Breast epithelium (tissue), 3 donors: ENCODE measurements at regions not wholly inside any gene's neighbourhood (a gene's known extent, or its start where the extent isn't known, plus 50 kb on each side); places are given as distances from the start of the nearest gene placed in this dataset.

ENCODE experiments used
- POLR2A ChIP-seq: fragments of 450-650 bp; IDR thresholded peaks from one replicate; pipeline ENCODE4 v1.6.1; 2016; ENCODE audit warnings: antibody characterized with exemption, mild to moderate bottlenecking, moderate library complexity
- TF ChIP-seq, protein P1 (sequence below), 3 donors: fragments of 450-650 bp; IDR thresholded peaks; one replicate each; pipeline ENCODE4 v1.5.1; 2016 to 2017; ENCODE audit warnings: antibody characterized with exemption in 3 of 3, mild to moderate bottlenecking in 3 of 3, moderate library complexity in 3 of 3

DNA sequence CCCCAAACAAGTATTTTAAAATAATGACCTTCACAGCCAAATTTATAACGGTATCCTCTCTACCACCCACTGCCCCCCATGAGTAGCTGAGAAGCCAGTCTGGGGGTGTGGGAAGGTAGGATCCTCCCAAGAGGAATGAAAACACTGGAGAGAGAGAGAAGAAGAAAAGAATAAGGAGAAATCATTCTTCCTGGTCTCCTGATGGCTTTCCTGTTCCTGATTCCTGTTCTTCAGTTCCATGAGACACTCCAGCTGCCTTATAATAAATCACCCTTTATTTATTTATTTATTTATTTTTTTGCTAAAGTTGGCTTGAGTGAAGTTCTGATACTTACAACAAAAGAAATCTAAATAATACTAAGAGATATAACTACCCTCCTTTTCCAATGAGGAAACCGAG, 56.4 kb upstream of the FAM20A start:
- TF ChIP-seq, protein P1, sequence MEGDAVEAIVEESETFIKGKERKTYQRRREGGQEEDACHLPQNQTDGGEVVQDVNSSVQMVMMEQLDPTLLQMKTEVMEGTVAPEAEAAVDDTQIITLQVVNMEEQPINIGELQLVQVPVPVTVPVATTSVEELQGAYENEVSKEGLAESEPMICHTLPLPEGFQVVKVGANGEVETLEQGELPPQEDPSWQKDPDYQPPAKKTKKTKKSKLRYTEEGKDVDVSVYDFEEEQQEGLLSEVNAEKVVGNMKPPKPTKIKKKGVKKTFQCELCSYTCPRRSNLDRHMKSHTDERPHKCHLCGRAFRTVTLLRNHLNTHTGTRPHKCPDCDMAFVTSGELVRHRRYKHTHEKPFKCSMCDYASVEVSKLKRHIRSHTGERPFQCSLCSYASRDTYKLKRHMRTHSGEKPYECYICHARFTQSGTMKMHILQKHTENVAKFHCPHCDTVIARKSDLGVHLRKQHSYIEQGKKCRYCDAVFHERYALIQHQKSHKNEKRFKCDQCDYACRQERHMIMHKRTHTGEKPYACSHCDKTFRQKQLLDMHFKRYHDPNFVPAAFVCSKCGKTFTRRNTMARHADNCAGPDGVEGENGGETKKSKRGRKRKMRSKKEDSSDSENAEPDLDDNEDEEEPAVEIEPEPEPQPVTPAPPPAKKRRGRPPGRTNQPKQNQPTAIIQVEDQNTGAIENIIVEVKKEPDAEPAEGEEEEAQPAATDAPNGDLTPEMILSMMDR (IDR thresholded peaks at IDR 0.05): no peak
- no peak for TF ChIP-seq POLR2A
